K562 (cell line): ENCODE measurements at regions not wholly inside any gene's neighbourhood (a gene's known extent, or its start where the extent isn't known, plus 50 kb on each side); places are given as distances from the start of the nearest gene placed in this dataset.

Source experiments
- ATAC-seq: fragments of 200-7000 bp; cut with Tn5 transposase; 3 replicates; pipeline ENCODE4 v1.9.1; 2020; ENCODE audit warnings: moderate library complexity
- BruUV-seq: library from RNA; stranded (reverse); fragments of 400-500 nt; replicated peaks from 2 replicates; lab custom pipeline; 2021; lab: Mats Ljungman, UMichigan
- CTCF ChIA-PET: fragments of 300-600 bp; formaldehyde crosslinking; extraction: SDS; loops from one replicate; lab custom pipeline; 2021; ENCODE audit warnings: low intra/inter-chr PET ratio; lab: Yijun Ruan, JAX
- POLR2A ChIA-PET: fragments of 300-600, 350-650 bp; sonication (Branson Sonifier 250); formaldehyde crosslinking; extraction: SDS; loops from one replicate; lab custom pipeline; 2021; ENCODE audit warnings: antibody characterized with exemption, inconsistent platforms; lab: Yijun Ruan, JAX
- DNase-seq, 4 experiments: peaks; one replicate each; pipeline versions ENCODE4 v3.0.0 to v3.0.0-alpha.2; 2011 to 2018; ENCODE audit warnings: low spot score in 3 of 4, mixed read lengths in 3 of 4; ENCODE audit errors: extremely low read depth in 1 of 4
- FAIRE-seq: peaks from 2 replicates; lab custom pipeline; 2011; peaks lifted over from hg19 to GRCh38; lab: Jason Lieb, UNC
- H2AFZ ChIP-seq: 2 replicates; pipeline ENCODE4 v1.6.0; 2011; ENCODE audit warnings: low read depth, low read length, control low read depth, inconsistent platforms
- H3K27ac ChIP-seq: fragments of 200-600 bp; 3 replicates; pipeline ENCODE4 v1.8.0; 2011; ENCODE audit warnings: low read depth, mild to moderate bottlenecking, control low read depth, inconsistent platforms, low read length, moderate library complexity, mixed read lengths; ENCODE audit errors: extremely low read depth
- H3K27me3 ChIP-seq, 2 experiments: fragments of 300-600 bp in 1 of 2; 2 replicates in 1 of 2; 3 replicates in 1 of 2; pipeline versions ENCODE4 v1.6.0 to v1.8.0; 2011; ENCODE audit warnings: inconsistent platforms in 2 of 2, low read length in 2 of 2, mild to moderate bottlenecking in 1 of 2, mixed read lengths in 1 of 2, moderate library complexity in 1 of 2; ENCODE audit not compliant: control insufficient read depth in 2 of 2, insufficient read depth in 2 of 2
- H3K36me3 ChIP-seq: fragments of 300-600 bp; 3 replicates; pipeline ENCODE4 v1.8.0; 2011; ENCODE audit warnings: mild to moderate bottlenecking, low read length, inconsistent platforms; ENCODE audit not compliant: control insufficient read depth, insufficient read depth
- H3K4me1 ChIP-seq, 2 experiments: fragments of 200-600 bp in 1 of 2; replicated peaks in 1 of 2; 2 replicates in 1 of 2; 3 replicates in 1 of 2; pipeline versions ENCODE4 v1.5.1 to v1.8.0; 2011; ENCODE audit warnings: inconsistent platforms in 2 of 2, low read length in 2 of 2, mild to moderate bottlenecking in 1 of 2, mixed read lengths in 1 of 2, moderate library complexity in 1 of 2; ENCODE audit not compliant: control insufficient read depth in 2 of 2, insufficient read depth in 2 of 2
- H3K4me2 ChIP-seq: 2 replicates; pipeline ENCODE4 v1.6.1; 2011; ENCODE audit warnings: low read length, control low read depth, inconsistent platforms, mixed read lengths; ENCODE audit not compliant: insufficient read depth
- H3K4me3 ChIP-seq: fragments of 200-600 bp; sonication (generic), shearing (Covaris generic); 2 replicates; pipeline ENCODE4 v1.5.1; 2016; ENCODE audit warnings: control low read depth, inconsistent platforms
- H3K79me2 ChIP-seq: fragments of 200-600 bp; 3 replicates; pipeline ENCODE4 v1.8.0; 2011; ENCODE audit warnings: low read length, inconsistent platforms; ENCODE audit not compliant: control insufficient read depth, insufficient read depth
- H3K9ac ChIP-seq, 2 experiments: 2 replicates each; pipeline versions ENCODE4 v1.6.0 to v1.6.1; 2011; ENCODE audit warnings: low read depth in 2 of 2, low read length in 2 of 2, control low read depth in 1 of 2, inconsistent platforms in 1 of 2, mild to moderate bottlenecking in 1 of 2, mixed read lengths in 1 of 2; ENCODE audit not compliant: insufficient read depth in 1 of 2
- H3K9me1 ChIP-seq: one replicate; pipeline ENCODE4 v1.6.0; 2011; ENCODE audit warnings: inconsistent platforms, mild to moderate bottlenecking, low read length, moderate library complexity; ENCODE audit not compliant: control insufficient read depth, insufficient read depth
- H3K9me3 ChIP-seq: replicated peaks from 2 replicates; pipeline ENCODE4 v1.5.1; 2011; ENCODE audit warnings: low read depth, low read length, inconsistent platforms; ENCODE audit not compliant: control insufficient read depth, insufficient read depth
- H4K20me1 ChIP-seq: replicated peaks from 2 replicates; pipeline ENCODE4 v1.6.1; 2011; ENCODE audit warnings: low read length, inconsistent platforms, mixed read lengths; ENCODE audit not compliant: control insufficient read depth, insufficient read depth
- FOXK1 ChIP-seq: sonication (generic); formaldehyde crosslinking; IDR thresholded peaks from 2 replicates; pipeline ENCODE4 v1.8.0; 2022; ENCODE audit warnings: missing genetic modification reagents, mild to moderate bottlenecking, borderline replicate concordance
- HLTF ChIP-seq: fragments of 450-650 bp; IDR thresholded peaks from 2 replicates; pipeline ENCODE4 v1.6.1; 2016
- HSF4 ChIP-seq: fragments of 250-450 bp; sonication (Bioruptor Pico); IDR thresholded peaks from 2 replicates; pipeline ENCODE4 v2.1.2; 2022; ENCODE audit warnings: mild to moderate bottlenecking, moderate library complexity, borderline replicate concordance
- KAT8 ChIP-seq: fragments of 450-650 bp; IDR thresholded peaks from 2 replicates; pipeline ENCODE4 v1.6.1; 2016; ENCODE audit warnings: low read depth, mild to moderate bottlenecking
- MXI1 ChIP-seq: IDR thresholded peaks from 2 replicates; pipeline ENCODE4 v1.6.1; 2011; ENCODE audit warnings: low read depth, mild to moderate bottlenecking, improper control_type of control experiment, low read length
- NFXL1 ChIP-seq: fragments of 450-650 bp; formaldehyde crosslinking; IDR thresholded peaks from 2 replicates; pipeline ENCODE4 v1.4.0; 2021; ENCODE audit warnings: mild to moderate bottlenecking
- PBX2 ChIP-seq, 2 experiments: IDR thresholded peaks in 1 of 2; conservative IDR thresholded peaks in 1 of 2; 2 replicates each; pipeline ENCODE4 v1.6.1; 2016; ENCODE audit warnings: low read depth in 2 of 2, mild to moderate bottlenecking in 1 of 2, missing compliant biosample characterization in 1 of 2, missing genetic modification characterization in 1 of 2, moderate library complexity in 1 of 2
- RNF219 ChIP-seq: fragments of 250-450 bp; sonication (Bioruptor Pico); IDR thresholded peaks from 2 replicates; pipeline ENCODE4 v1.5.0; 2022; ENCODE audit warnings: mild to moderate bottlenecking
- SMARCE1 ChIP-seq: fragments of 450-650 bp; IDR thresholded peaks from 2 replicates; pipeline ENCODE4 v1.7.1; 2016; ENCODE audit warnings: mild to moderate bottlenecking
- SRSF9 ChIP-seq: fragments of 200-400 bp; formaldehyde crosslinking; IDR thresholded peaks from 2 replicates; pipeline ENCODE4 v1.6.1; 2017; ENCODE audit warnings: low read depth, low read length, borderline replicate concordance
- TAF7 ChIP-seq: fragments of 450-650 bp; IDR thresholded peaks from 2 replicates; pipeline ENCODE4 v1.6.1; 2016; ENCODE audit warnings: missing genetic modification characterization, missing compliant biosample characterization
- TARDBP ChIP-seq: fragments of 450-650 bp; IDR thresholded peaks from 2 replicates; pipeline ENCODE4 v1.6.1; 2016
- TEAD1 ChIP-seq, 2 experiments: fragments of 450-650 bp in 1 of 2; sonication (generic) in 1 of 2; formaldehyde crosslinking; IDR thresholded peaks; 2 replicates each; pipeline versions ENCODE4 v1.4.0 to v1.8.0; 2020 to 2022; ENCODE audit warnings: mild to moderate bottlenecking in 2 of 2, missing genetic modification reagents in 1 of 2
- THAP7 ChIP-seq: fragments of 250-450 bp; sonication (Bioruptor Pico); IDR thresholded peaks from 2 replicates; pipeline ENCODE4 v1.5.0; 2021
- ZBTB9 ChIP-seq: fragments of 450-650 bp; formaldehyde crosslinking; IDR thresholded peaks from 2 replicates; pipeline ENCODE4 v1.4.0; 2020; ENCODE audit warnings: mild to moderate bottlenecking, moderate library complexity
- ZNF445 ChIP-seq: fragments of 250-450 bp; sonication (Bioruptor Pico); IDR thresholded peaks from 2 replicates; pipeline ENCODE4 v1.4.0; 2020; ENCODE audit warnings: low read depth, mild to moderate bottlenecking, moderate library complexity
- ZNF695 ChIP-seq: fragments of 450-650 bp; formaldehyde crosslinking; IDR thresholded peaks from 2 replicates; pipeline ENCODE4 v1.4.0; 2020; ENCODE audit warnings: mild to moderate bottlenecking, moderate library complexity
- WGBS: fragments of 100-300 bp; shearing (Covaris generic); methylation state at CpG from one replicate; pipeline ENCODE4 v1.1.6; 2016; ENCODE audit warnings: low coverage, mixed read lengths; ENCODE audit not compliant: insufficient coverage; ENCODE audit errors: missing lambda C conversion rate; 5-methylcytosine and 5-hydroxymethylcytosine counted together
- in situ Hi-C: fragments of 300-500 bp; cut with MboI; formaldehyde crosslinking; loops from 4 replicates; pipeline ENCODE4 v1.15.0; 2018; ENCODE audit warnings: inconsistent platforms, mixed read lengths
- intact Hi-C: fragments of 100-400 bp; cut with micrococcal nuclease; formaldehyde crosslinking; loops from 2 replicates; pipeline ENCODE4 v1.14.2; 2022

- TF ChIP-seq RNF219 (no peak), TAF7 (tag) (no peak), HSF4 (CRISPR knock-in tag) (no peak), SMARCE1 (no peak)
Measured at GRCh38 chr21:25464275-25464674, 143.0 kb downstream of the MRPL39 start (continued).

- intact Hi-C loops (no loop called here), in situ Hi-C loops (no loop called here)
- H3K36me3 ChIP-seq: no peaks in the 10 kb centered on the region
- H3K4me1 ChIP-seq: no peaks in the 10 kb centered on the region
- DNase-seq: no peak
- FAIRE-seq: no peak
- H3K4me3 ChIP-seq: no peak overlapping the region
- BruUV-seq: no TSS peak
- peaks cover 3% of the 10 kb centered on the region; the same call in 1 of the 2 replicates for H3K9me3 ChIP-seq
- POLR2A ChIA-PET: no interaction called here
- no peak overlapping the region for H3K9ac ChIP-seq
- no peak for ATAC-seq
- H2AFZ ChIP-seq: no peak overlapping the region
- no peaks in the 10 kb centered on the region for H3K27me3 ChIP-seq
- no peak overlapping the region for H3K27ac ChIP-seq
- CTCF ChIA-PET: no interaction called here
- no peaks in the 10 kb centered on the region for H3K79me2 ChIP-seq
- H3K9me1 ChIP-seq: no peaks in the 10 kb centered on the region
- no peaks in the 10 kb centered on the region for H4K20me1 ChIP-seq
- no peak overlapping the region for H3K4me2 ChIP-seq
- 0% methylated on average over 5 of the region's 5 CpGs for WGBS
- no peak for TF ChIP-seq TARDBP
- no peak for TF ChIP-seq SRSF9
- no peak for TF ChIP-seq KAT8
- no peak for TF ChIP-seq THAP7 (CRISPR knock-in tag)
- no peak for TF ChIP-seq PBX2 (CRISPR knock-in tag; IDR thresholded peaks at IDR 0.05; ENCODE audit: low read depth)
- TF ChIP-seq PBX2 (tag; conservative IDR thresholded peaks at IDR 0.05; ENCODE audit: low read depth): no peak
- TF ChIP-seq ZBTB9 (CRISPR knock-in tag): no peak
- TF ChIP-seq NFXL1 (CRISPR knock-in tag): no peak
- TF ChIP-seq MXI1: no peak
- TF ChIP-seq HLTF: no peak
- TF ChIP-seq TEAD1 (CRISPR knock-in tag; IDR thresholded peaks at IDR 0.05): no peak
- TF ChIP-seq FOXK1 (CRISPR knock-in tag): no peak
- TF ChIP-seq ZNF445: no peak
- TF ChIP-seq ZNF695: no peak
Measured at GRCh38 chr21:25462517-25462971, 144.7 kb downstream of the MRPL39 start.
